ENCODE measurements at regions not wholly inside any gene's neighbourhood (a gene's known extent, or its start where the extent isn't known, plus 50 kb on each side); places are given as distances from the start of the nearest gene placed in this dataset.

DNA sequence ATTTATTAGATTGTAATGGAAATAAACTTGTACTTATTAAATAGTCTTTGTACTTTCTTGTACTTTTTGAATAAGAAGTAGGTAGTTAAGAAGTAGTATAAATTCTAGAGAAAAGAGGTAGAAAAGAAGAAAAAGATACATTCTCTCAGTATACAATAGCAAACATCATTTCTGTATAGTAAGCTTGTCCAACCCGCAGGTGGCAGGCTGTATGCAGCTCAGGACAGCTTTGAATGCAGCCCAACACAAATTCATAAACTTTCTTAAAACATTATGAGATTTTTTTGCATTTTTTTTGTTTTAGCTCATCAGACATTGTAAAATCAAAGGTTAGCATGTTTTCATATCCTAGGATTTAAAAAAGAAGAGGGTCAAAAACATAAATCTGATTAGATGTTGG lies 441.6 kb downstream of the DTHD1 start:
- TF ChIP-seq, protein P1, sequence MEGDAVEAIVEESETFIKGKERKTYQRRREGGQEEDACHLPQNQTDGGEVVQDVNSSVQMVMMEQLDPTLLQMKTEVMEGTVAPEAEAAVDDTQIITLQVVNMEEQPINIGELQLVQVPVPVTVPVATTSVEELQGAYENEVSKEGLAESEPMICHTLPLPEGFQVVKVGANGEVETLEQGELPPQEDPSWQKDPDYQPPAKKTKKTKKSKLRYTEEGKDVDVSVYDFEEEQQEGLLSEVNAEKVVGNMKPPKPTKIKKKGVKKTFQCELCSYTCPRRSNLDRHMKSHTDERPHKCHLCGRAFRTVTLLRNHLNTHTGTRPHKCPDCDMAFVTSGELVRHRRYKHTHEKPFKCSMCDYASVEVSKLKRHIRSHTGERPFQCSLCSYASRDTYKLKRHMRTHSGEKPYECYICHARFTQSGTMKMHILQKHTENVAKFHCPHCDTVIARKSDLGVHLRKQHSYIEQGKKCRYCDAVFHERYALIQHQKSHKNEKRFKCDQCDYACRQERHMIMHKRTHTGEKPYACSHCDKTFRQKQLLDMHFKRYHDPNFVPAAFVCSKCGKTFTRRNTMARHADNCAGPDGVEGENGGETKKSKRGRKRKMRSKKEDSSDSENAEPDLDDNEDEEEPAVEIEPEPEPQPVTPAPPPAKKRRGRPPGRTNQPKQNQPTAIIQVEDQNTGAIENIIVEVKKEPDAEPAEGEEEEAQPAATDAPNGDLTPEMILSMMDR (conservative IDR thresholded peaks at IDR 0.05; ENCODE audit: low read depth), result no peak
- DNase-seq (ENCODE audit: low spot score), result no peak
- ChIA-PET CTCF (no interaction called here), POLR2A (ENCODE audit: low non-redundant PET) (no interaction called here)
- H3K27ac ChIP-seq, result no peak overlapping the region

- H3K27ac ChIP-seq, result no peak overlapping the region
- ChIA-PET POLR2A (ENCODE audit: low non-redundant PET) (no interaction called here), CTCF (no interaction called here)
- TF ChIP-seq, protein P1 (conservative IDR thresholded peaks at IDR 0.05; ENCODE audit: low read depth), result no peak
- DNase-seq (ENCODE audit: low spot score), result no peak
Measured at GRCh38 chr4:36734334-36734733, 452.9 kb downstream of the DTHD1 start.

- no peak for DNase-seq (ENCODE audit: low spot score)
- TF ChIP-seq, protein P1 (conservative IDR thresholded peaks at IDR 0.05; ENCODE audit: low read depth), result no peak
- H3K27ac ChIP-seq, result no peak overlapping the region
- CTCF ChIA-PET, result no interaction called here
- POLR2A ChIA-PET (ENCODE audit: low non-redundant PET), result no interaction called here
Measured at GRCh38 chr4:36737691-36738090, 456.3 kb downstream of the DTHD1 start.

DNA sequence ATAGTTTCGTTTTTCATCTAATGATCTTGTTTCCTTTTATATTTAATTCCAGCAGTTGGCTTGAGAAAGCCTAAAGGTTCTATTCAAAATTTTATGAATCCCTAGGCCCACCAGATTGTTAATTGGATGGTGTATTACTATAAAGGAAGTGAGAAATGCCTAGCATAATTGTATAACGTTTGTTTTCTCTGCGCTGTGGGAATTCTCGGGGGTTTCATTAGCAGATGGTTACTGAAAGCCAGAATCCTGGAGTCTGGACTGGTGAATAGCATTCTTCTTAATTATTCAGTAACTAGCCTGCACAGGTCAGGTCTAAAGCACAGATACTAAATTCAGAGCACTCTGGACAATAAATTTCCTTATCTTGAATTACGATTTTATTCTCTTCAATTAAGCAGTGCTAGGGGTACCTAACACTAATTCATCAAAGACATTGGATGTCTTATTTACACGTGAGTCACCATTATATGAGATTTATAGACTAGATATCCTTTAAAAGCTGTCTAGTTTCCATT lies 459.4 kb downstream of the DTHD1 start:
- no peak overlapping the region for H3K27ac ChIP-seq
- CTCF ChIA-PET, result no interaction called here
- TF ChIP-seq, protein P1 (conservative IDR thresholded peaks at IDR 0.05; ENCODE audit: low read depth), result no peak
- POLR2A ChIA-PET (ENCODE audit: low non-redundant PET), result no interaction called here
- no peak for DNase-seq (ENCODE audit: low spot score)

GRCh38 chr4:36747277-36748129 lies 466.1 kb downstream of the DTHD1 start:
- TF ChIP-seq, protein P1 (conservative IDR thresholded peaks at IDR 0.05; ENCODE audit: low read depth), result no peak
- H3K27ac ChIP-seq, result no peak overlapping the region
- ChIA-PET CTCF (interaction anchor here (0.6 kb wide), 1 partner anchor 1633 kb away, joined by 3 read pairs; no protein-coding TSS in a partner anchor), POLR2A (ENCODE audit: low non-redundant PET) (no interaction called here)
- DNase-seq (ENCODE audit: low spot score), result no peak

DNA sequence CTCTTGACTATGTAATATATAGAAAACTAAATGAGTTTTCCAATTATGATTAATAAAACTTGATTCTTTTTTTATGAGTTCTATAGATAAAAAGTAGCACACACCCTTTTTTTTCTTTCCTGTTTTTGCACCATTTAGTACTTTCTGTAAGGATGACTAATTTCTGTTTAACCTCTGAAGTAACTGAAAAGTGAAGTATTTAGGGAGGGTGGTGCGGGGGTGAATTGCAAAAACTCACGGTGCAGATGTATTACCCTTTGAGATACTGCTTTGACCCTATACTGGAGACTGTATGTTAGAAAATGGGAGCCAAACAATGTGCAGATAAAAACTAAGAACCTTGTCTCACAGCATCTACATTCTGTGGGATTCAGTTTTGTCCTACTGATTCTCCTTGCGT lies 471.6 kb downstream of the DTHD1 start:
- ChIA-PET CTCF (no interaction called here), POLR2A (ENCODE audit: low non-redundant PET) (no interaction called here)
- no peak overlapping the region for H3K27ac ChIP-seq
- TF ChIP-seq, protein P1 (conservative IDR thresholded peaks at IDR 0.05; ENCODE audit: low read depth), result no peak
- DNase-seq (ENCODE audit: low spot score), result no peak
